ENCODE measurements at regions not wholly inside any gene's neighbourhood (a gene's known extent, or its start where the extent isn't known, plus 50 kb on each side); places are given as distances from the start of the nearest gene placed in this dataset.

DNA sequence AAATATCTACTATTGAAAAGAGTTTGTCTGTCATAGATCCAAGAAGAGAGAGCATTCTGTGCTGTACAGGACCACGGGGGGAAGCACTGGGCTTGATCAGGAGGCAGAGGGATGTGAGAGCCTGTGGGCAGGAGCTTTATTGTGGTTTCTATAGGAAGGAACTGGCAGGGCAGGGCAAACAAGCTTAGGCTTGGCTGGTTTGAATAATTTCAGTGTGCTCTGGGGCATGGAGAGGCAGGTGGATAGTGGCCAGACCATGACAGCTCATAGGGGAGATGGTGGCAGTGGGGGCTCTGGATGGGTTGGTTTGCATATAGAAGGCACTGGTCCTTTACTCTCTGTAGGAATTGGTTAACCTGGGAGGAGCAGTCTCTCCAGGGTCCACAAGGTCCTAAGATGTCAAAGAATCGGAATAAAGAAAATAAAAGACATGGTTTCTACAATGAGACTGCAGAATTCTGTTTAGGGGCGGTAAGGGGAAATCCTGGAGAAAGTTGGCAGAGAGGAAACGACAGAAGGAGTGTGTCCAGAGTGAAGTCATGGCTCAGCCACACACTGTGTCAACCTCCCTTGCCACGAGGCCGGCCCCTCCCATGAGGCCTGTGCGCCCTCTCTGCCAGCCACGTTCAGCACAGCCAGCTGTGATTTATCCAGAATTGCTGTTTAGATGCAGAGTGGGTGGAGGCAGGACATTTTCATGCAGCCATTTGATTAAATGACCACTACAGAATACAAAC, 81.7 kb upstream of the PGBD5 start:
- TF ChIP-seq, protein P1, sequence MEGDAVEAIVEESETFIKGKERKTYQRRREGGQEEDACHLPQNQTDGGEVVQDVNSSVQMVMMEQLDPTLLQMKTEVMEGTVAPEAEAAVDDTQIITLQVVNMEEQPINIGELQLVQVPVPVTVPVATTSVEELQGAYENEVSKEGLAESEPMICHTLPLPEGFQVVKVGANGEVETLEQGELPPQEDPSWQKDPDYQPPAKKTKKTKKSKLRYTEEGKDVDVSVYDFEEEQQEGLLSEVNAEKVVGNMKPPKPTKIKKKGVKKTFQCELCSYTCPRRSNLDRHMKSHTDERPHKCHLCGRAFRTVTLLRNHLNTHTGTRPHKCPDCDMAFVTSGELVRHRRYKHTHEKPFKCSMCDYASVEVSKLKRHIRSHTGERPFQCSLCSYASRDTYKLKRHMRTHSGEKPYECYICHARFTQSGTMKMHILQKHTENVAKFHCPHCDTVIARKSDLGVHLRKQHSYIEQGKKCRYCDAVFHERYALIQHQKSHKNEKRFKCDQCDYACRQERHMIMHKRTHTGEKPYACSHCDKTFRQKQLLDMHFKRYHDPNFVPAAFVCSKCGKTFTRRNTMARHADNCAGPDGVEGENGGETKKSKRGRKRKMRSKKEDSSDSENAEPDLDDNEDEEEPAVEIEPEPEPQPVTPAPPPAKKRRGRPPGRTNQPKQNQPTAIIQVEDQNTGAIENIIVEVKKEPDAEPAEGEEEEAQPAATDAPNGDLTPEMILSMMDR (conservative IDR thresholded peaks at IDR 0.05 in 1 of 2, IDR thresholded peaks at IDR 0.05 in 1 of 2; ENCODE audit: extremely low read depth in 1 of 2, insufficient read depth in 1 of 2, low read depth in 1 of 2, low read length in 2 of 2) = no peak
- TF ChIP-seq EZH2 (IDR thresholded peaks at IDR 0.05; ENCODE audit: borderline replicate concordance, low read length) = no peak
